Erythroblast (primary cell): ENCODE measurements at regions not wholly inside any gene's neighbourhood (a gene's known extent, or its start where the extent isn't known, plus 50 kb on each side); places are given as distances from the start of the nearest gene placed in this dataset.
"Not testable (repeated sequence)": the region's sequence is repeated elsewhere in the genome, so short reads cannot be mapped to it uniquely, and the experiment has no call there.

ENCODE experiments used
- DNase-seq, 2 experiments: peaks; one replicate each; lab custom pipeline; 2025; lab: John Stamatoyannopoulos, UW
- GATA1 ChIP-seq: IDR thresholded peaks from 2 replicates; pipeline ENCODE4 v1.6.1; 2011; ENCODE audit warnings: low read depth, mild to moderate bottlenecking, control low read depth, low read length, moderate library complexity
- POLR2A ChIP-seq: IDR thresholded peaks from 2 replicates; pipeline ENCODE4 v1.6.1; 2011; ENCODE audit warnings: mild to moderate bottlenecking, low read length

DNA sequence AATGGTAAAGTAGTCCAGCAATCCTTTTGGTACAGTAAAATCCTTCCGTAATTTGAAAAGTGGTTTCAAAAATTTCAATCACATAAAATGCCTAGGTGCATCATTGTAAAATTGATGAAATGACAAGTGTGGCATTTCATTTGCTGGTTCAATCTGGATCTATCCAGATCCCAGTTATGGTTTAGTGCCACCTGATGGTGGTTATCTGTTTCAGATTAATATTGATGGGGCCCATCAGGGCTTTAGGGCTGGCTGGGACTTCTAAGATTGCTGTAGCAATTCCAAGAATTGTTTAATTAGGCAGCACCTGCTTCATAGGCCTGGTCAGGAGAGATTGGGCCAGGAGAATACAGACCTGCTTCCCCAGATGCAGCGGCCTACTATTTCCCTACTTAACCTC is 55.5 kb upstream of the PIK3C3 start:
- TF ChIP-seq POLR2A (no peak), GATA1 (no peak)
- DNase-seq = no peak

DNA sequence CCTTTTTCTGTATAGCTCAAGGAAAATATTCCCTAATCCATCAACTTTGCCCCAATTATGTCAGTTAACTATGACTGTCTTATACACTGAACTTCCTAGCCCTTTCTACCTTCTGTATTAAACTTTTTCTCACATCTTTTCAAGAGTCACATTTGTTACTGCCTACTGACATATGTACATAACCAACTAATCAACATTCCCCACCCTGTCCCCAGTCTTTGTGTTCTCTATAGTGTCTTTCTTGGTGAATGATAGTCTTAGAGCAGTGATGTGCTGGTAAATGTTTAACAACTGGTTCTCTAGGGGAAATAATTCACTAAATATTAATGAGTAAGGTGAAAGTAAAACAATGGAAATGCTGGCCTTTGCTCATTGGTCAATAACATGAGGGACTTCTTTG is 61.6 kb upstream of the PIK3C3 start:
- no peak for DNase-seq

DNA sequence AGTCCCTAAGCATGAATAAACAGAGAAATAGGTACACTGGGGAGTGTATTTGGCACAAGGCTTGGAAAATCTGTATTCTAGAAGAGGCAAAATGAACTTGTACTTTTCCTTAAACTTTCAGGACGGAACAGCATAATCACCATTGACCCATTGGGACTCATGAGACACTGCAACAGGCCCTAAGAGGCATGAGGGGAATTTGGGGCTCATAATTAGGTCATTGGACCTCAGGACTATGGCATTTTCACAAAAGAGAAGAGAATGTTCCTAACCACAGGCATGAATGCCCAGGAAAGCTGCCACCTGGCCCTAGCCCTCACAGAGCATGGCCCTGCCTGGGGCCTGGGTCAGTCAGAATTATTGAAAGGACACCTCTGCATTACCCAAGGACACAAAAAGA is 67.9 kb upstream of the PIK3C3 start:
- TF ChIP-seq GATA1 (no peak), POLR2A (no peak)
- DNase-seq = no peak

More for the DNA sequence above, 61.6 kb upstream of the PIK3C3 start:
- TF ChIP-seq GATA1 = no peak
- no peak for TF ChIP-seq POLR2A

DNA sequence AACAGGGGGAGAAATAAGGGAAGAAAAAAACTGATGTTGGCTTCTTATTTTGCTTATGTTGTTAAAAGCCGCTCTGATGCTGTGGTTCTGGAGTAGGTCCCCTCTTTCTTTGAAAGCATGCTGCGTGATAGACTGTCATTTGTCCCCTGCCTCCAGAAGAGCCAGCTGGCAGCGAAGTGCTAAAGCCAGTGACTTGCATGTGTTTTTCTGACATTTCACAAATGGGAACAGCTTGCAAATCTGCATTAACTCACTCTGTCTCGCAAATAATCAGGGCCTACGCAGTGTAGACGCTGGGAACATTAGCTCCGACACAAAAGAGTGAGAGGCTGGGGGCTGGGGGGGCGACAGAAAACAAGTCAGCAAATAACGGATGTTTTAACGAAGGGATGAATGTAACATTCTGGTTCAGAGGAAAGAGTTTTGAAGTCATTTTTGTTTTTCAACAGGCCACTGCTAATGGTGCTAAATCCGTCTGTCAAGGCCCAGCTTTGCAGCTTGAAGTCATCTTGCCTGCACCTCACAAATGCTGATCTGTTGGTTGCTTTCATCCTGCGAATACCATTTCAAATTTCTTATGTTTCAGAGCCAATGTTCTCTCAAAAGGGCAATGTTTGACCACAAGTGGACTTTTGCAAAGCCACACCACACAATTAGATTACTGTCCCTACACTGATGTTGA is 68.8 kb upstream of the PIK3C3 start:
- TF ChIP-seq POLR2A = no peak
- TF ChIP-seq GATA1 = no peak
- no peak for DNase-seq

DNA sequence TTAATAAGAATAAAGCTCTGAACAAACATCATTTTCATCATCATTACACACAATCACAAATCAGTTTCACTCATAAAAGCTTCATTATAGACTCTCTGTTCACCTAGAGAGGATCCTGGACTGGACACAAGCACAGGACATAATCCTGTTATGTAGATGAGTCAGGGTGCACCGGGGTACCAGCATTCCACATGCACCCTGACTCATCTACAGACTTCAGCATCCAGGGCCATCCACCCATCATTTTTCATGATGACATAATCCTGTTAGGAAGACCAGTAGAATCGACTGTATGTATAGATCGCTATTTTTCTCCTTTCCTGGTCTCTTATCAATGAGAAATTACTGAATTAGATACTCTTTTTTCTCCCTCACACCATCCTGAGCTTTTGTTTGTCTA is 73.7 kb upstream of the PIK3C3 start:
- TF ChIP-seq POLR2A (no peak), GATA1 (no peak)
- DNase-seq = no peak

DNA sequence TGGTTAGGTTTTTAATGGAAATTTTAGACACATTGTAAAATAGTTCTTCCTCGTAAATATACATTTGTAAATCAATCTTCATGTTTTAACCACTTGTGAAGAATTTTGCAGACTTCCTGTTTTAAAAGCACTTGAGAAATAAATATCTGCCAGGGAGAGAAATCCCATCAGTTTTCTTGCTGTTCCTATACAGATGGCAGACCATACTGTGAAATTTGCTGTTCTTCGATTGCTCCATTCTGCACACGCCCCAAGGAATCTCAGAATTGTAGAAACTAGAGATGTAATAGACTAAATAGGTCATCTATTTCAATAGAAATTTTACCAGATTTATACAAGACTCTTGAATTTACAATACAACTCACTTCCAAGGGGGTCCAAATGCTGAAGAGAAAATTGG is 75.8 kb upstream of the PIK3C3 start:
- TF ChIP-seq POLR2A (no peak), GATA1 (no peak)
- DNase-seq = no peak

DNA sequence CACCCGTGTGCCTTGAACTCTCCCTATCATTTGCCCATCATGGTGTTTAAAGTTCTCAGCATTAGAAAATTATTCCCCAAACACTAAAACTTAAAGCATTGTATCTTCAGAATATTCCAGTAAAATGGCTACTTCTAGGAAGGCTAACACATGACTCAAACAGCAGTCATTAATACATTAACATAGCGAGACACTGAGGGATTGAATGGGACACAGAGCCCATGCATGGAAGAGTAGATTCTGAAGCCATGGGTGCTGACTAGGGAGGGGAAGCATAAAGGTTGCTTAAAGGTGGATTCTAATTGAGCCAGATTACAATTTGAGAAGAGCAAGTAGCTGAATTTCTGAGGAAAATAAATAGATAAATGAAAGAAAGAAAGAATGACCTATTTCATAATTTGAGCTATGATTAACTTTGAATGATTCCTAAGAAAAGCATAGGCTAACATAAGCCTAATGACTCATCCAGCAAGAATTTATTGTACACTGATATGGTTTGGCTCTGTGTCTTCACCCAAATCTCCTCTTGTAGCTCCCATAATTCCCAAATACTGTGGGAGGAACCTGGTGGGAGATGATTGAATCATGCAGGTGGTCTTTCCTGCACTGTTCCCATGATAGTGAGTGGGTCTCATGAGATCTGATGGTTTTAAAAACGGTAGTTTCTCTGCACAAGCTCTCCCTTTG is 79.8 kb upstream of the PIK3C3 start:
- no peak for DNase-seq
- no peak for TF ChIP-seq GATA1
- TF ChIP-seq POLR2A = no peak

DNA sequence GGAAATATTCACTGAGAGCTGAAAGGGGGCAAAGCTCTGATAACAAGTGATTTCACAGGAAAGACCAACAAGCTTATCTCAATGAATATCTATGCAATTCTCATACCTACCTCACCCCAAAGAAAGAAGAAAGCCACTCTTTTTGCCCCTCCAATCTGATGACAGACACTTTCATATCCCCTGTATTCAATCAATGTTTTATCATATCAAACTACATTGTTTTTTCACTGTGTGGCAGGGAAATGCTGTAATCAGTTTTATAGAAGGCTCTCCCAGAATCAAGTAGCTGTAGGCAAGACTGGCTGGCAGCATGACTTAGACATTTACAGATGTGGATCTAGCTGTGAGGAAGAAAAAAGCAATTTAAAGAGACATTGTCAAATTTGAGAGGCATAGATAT is 81.3 kb upstream of the PIK3C3 start:
- TF ChIP-seq GATA1 = no peak
- TF ChIP-seq POLR2A = no peak
- no peak for DNase-seq

DNA sequence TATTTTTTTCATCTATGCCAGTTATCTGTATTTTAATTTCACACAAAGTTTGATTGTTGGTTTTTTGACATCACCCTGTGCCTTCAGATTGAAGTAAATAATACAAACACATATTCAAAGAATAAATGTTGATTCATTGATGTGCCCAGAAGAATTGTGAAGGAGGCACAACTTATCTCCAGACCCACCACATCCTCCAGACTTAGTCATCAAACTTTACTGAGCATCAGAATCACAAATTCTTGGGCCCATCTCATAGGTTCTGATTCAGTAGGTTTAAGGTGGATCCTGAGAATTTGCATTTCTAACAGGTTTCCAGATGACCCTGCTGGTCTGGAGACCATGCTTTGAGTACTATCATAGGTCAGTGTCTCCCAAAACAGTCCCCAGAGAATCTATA is 82.8 kb upstream of the PIK3C3 start:
- TF ChIP-seq GATA1 (no peak), POLR2A (no peak)

DNA sequence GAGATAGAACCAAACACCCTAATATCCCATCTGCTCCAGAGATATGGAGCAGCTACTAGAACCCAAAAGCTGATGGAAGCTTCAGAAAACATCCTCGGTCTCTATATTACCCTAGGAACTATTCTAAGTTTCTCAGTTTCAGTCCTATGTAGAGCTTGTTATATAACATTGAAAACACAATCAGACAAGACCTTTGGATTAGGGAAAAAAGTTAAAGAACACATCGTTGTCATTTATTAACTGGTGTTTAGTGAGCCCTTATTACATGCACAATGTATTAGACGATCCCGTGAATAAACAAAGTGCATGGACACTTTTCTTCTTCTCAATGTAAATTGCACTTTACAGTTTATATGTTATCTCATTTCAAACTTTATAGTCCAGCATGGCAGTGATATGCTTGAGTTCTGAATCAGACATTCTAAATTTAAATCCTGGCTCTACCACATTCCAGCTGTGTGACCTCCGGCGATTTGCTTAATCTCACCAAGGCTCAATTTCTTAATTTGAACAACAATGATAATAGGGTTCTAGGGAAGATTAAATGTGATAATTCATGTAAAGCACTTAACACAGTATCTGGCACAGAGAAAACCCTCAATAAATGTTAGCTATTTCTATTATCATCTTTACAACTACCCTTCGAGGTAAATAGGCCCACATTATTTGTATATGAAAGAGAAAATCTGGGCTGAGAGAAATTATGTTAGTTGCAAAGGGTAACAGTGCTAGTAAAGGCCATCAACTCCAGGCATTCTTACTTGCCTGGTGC is 83.6 kb upstream of the PIK3C3 start:
- no peak for DNase-seq
- TF ChIP-seq GATA1 = no peak
- no peak for TF ChIP-seq POLR2A

More for the DNA sequence above, 82.8 kb upstream of the PIK3C3 start:
- no peak for DNase-seq

DNA sequence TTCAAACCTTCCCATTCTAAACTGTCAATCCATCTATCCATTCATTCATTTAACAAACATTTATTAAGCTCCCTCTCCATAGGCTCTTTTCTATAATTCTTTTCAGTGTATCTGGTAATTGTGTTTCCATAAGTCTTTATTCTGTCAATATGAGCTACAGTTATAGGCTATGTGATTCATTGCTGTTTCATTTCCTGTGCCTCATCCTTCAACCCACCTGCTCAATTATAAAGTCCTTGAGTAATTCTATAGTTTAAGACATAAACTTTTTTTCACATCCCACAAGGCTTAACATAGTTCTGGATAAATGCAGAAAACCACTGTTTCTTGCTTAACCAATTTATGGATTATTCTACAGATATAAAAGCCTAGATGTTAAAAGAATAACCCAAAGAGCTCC is 84.2 kb upstream of the PIK3C3 start:
- no peak for DNase-seq
- TF ChIP-seq GATA1 (no peak), POLR2A (no peak)

DNA sequence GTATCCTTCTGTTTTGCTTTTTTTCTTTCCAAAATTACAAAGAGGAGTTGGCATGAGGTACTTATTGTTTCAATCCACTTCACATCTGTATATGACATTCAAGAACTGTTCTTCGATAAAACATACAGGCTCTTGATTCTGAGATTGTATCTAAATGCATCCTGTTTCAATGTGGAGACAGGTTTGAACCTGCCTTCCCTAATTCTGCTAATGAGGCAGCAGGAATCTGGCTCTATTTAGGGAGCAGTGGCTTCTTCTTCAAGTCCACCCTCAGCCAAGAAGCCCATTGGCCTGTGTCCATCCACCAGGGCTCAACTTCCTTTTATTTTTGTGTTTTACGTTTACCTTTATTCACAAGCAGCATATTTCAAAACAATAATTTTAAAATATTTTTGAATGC is 84.8 kb upstream of the PIK3C3 start:
- TF ChIP-seq GATA1 (no peak), POLR2A (no peak)
- DNase-seq = no peak

DNA sequence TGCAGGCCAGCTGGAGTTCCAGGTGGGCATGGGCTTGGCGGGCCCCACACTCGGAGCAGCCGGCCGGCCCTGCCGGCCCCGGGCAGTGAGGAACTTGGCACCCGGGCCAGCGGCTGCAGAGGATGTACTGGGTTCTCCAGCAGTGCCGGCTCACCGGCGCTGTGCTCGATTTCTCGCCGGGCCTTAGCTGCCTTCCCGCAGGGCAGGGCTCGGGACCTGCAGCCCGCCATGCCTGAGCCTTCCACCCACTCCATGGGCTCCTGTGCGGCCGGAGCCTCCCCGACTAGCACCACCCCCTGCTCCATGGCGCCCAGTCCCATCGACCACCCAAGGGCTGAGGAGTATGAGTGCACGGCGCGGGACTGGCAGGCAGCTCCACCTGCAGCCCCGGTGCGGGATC is 89.2 kb upstream of the PIK3C3 start:
- not testable (repeated sequence) for DNase-seq

DNA sequence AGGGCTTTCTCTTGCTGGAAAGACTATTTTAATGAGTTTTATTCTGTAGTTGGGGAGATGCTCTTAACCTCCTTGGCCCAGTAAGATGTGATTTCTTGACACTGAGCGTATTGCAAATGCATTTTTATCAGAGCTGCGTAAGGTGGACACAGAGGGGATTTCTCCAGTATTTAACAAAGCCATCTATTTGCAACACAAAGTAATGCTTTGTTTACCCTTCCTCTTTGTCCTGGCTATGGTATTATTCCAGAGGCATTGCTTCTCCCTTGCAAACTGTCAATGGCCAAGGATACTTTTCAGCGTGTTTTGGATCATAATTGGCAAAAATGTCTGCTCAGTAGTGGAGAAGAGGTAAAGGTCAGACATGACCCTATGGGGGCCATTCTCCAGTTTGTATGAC is 90.8 kb upstream of the PIK3C3 start:
- no peak for DNase-seq
- no peak for TF ChIP-seq POLR2A
- no peak for TF ChIP-seq GATA1
